ENCODE measurements at regions not wholly inside any gene's neighbourhood (a gene's known extent, or its start where the extent isn't known, plus 50 kb on each side); places are given as distances from the start of the nearest gene placed in this dataset.

DNA sequence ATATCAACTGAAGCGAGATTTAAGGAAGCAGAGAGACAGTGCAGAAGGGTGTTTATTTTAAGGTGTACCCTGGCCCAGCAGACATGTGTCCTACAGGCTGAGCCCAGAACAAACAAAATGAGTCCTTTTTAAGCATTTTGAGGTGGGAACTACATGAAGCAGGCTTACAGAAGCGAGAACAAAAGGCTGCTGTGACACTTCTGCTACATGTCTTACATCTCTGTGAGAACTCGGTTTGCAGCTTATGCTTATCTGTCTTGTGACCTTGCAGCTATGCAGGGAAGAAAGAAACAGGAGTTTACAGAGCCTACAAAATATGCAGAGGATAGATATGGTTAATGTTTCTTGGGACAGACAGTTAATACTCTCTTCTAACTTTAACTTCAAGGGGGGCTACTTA lies 295.9 kb downstream of the CEMIP2 start:
- no peaks in the 10 kb centered on the region for H3K4me1 ChIP-seq (replicated peaks in 1 of 4; ENCODE audit: control insufficient read depth in 3 of 4, insufficient read depth in 4 of 4, low read length in 3 of 4)
- no peaks in the 10 kb centered on the region for H3K79me2 ChIP-seq (ENCODE audit: control insufficient read depth in 1 of 2, insufficient read depth in 2 of 2, low read length in 2 of 2)
- no peak overlapping the region for H3K4me2 ChIP-seq (ENCODE audit: insufficient read depth in 1 of 2, low read depth in 2 of 2, low read length in 2 of 2)
- no peak overlapping the region for H4K91ac ChIP-seq (replicated peaks; ENCODE audit: insufficient read length, low read length)
- H3K18ac ChIP-seq (ENCODE audit: extremely low read depth, low read length) = no peak overlapping the region
- no peak overlapping the region for H4K8ac ChIP-seq (ENCODE audit: extremely low read depth, insufficient read depth, low read length)
- H2BK5ac ChIP-seq (ENCODE audit: low read depth, low read length) = no peak overlapping the region
- no peak overlapping the region for H2BK12ac ChIP-seq (ENCODE audit: low read depth, low read length)
- H2BK120ac ChIP-seq (replicated peaks; ENCODE audit: low read depth, low read length) = no peak overlapping the region
- H4K20me1 ChIP-seq (replicated peaks in 1 of 2; ENCODE audit: control insufficient read depth in 1 of 2, insufficient read depth in 2 of 2, low read length in 2 of 2) = no peaks in the 10 kb centered on the region
- CTCF ChIA-PET (ENCODE audit: partially characterized antibody) = no interaction called here
- no peak overlapping the region for H3K23ac ChIP-seq (ENCODE audit: insufficient read length)
- no peak overlapping the region for H3K9ac ChIP-seq (replicated peaks in 1 of 4; ENCODE audit: extremely low read depth in 1 of 4, low read depth in 3 of 4, low read length in 3 of 4)
- H3K4ac ChIP-seq (replicated peaks; ENCODE audit: insufficient read length, low read depth, low read length) = no peak overlapping the region
- H2AK5ac ChIP-seq (ENCODE audit: low read depth, low read length) = no peak overlapping the region
- 0 out of 2 replicates have a peak overlapping the region, but pooled peaks have one; percentile 55 for H2AFZ ChIP-seq (ENCODE audit: low read length)
- no peak overlapping the region for H3K4me3 ChIP-seq (ENCODE audit: extremely low read depth in 1 of 4, insufficient read depth in 2 of 4, low read depth in 3 of 4, low read length in 4 of 4)
- no peak overlapping the region for H2BK20ac ChIP-seq (ENCODE audit: low read length)
- peak; percentile 78 for FAIRE-seq
- H3K14ac ChIP-seq (ENCODE audit: insufficient read length) = no peak overlapping the region
- H4K5ac ChIP-seq (ENCODE audit: insufficient read length, low read depth, low read length) = no peak overlapping the region
- H3K9me3 ChIP-seq (ENCODE audit: insufficient read depth in 2 of 2, low read depth in 1 of 2, low read length in 1 of 2) = no peaks in the 10 kb centered on the region
- 87% methylated on average over 3 of the region's 3 CpGs; no CpG with 5 or more reads in 1 of the 2 experiments for WGBS, 2 experiments (ENCODE audit: extremely low coverage in 1 of 2, insufficient coverage in 1 of 2, insufficient read length in 1 of 2, insufficient replicate concordance in 2 of 2, low coverage in 1 of 2, low lambda C conversion rate in 2 of 2, missing lambda C conversion rate in 1 of 2)
- POLR2A ChIA-PET (ENCODE audit: partially characterized antibody) = no interaction called here
- no peaks in the 10 kb centered on the region for H3K36me3 ChIP-seq (ENCODE audit: control insufficient read depth in 2 of 4, insufficient read depth in 4 of 4, low read length in 3 of 4)
- no peak for DNase-seq (ENCODE audit: low read depth in 1 of 2, low spot score in 2 of 2)
- no peak overlapping the region for H3K27ac ChIP-seq (ENCODE audit: low read depth, low read length)
- no peaks in the 10 kb centered on the region for H3K23me2 ChIP-seq (ENCODE audit: low read depth, low read length)
- H3K27me3 ChIP-seq (replicated peaks in 1 of 4; ENCODE audit: control insufficient read depth in 3 of 4, extremely low read depth in 1 of 4, insufficient read depth in 3 of 4, low read length in 3 of 4) = no peaks in the 10 kb centered on the region
- H3K79me1 ChIP-seq (ENCODE audit: low read depth, low read length) = no peaks in the 10 kb centered on the region
- no peak overlapping the region for H3K56ac ChIP-seq (replicated peaks; ENCODE audit: insufficient read length, low read depth, low read length)
- H2BK15ac ChIP-seq (ENCODE audit: low read length) = no peak overlapping the region
- TF ChIP-seq SUZ12 (IDR thresholded peaks at IDR 0.05; ENCODE audit: low read length) = no peak
- no peak for TF ChIP-seq POU5F1 (IDR thresholded peaks at IDR 0.05; ENCODE audit: low read depth, low read length)
- TF ChIP-seq SIRT6 (IDR thresholded peaks at IDR 0.05; ENCODE audit: low read length) = no peak
- no peak for TF ChIP-seq SIX5 (IDR thresholded peaks at IDR 0.05; ENCODE audit: low read depth, low read length)
- TF ChIP-seq, protein P1, sequence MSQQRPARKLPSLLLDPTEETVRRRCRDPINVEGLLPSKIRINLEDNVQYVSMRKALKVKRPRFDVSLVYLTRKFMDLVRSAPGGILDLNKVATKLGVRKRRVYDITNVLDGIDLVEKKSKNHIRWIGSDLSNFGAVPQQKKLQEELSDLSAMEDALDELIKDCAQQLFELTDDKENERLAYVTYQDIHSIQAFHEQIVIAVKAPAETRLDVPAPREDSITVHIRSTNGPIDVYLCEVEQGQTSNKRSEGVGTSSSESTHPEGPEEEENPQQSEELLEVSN (IDR thresholded peaks at IDR 0.05) = no peak
- no peak for TF ChIP-seq TAF1 (IDR thresholded peaks at IDR 0.05; ENCODE audit: low read depth, low read length)
- no peak for TF ChIP-seq USF2 (IDR thresholded peaks at IDR 0.05; ENCODE audit: low read length)
- TF ChIP-seq EGR1 (IDR thresholded peaks at IDR 0.05; ENCODE audit: borderline replicate concordance, low read depth, low read length) = no peak
- no peak for TF ChIP-seq BCL11A (IDR thresholded peaks at IDR 0.05; ENCODE audit: low read depth in 2 of 2, low read length in 2 of 2)
- TF ChIP-seq RFX5 (IDR thresholded peaks at IDR 0.05; ENCODE audit: borderline replicate concordance, low read depth, low read length) = no peak
- TF ChIP-seq SP4 (IDR thresholded peaks at IDR 0.05; ENCODE audit: low read length) = no peak
- TF ChIP-seq POLR2A (IDR thresholded peaks at IDR 0.05; ENCODE audit: control extremely low read depth in 1 of 2, low read depth in 2 of 2, low read length in 2 of 2) = no peak
- no peak for TF ChIP-seq RBBP5 (IDR thresholded peaks at IDR 0.05; ENCODE audit: borderline replicate concordance, low read depth, low read length)
- TF ChIP-seq RNF2 (IDR thresholded peaks at IDR 0.05; ENCODE audit: borderline replicate concordance, low read depth, low read length, missing control alignments, poor library complexity, severe bottlenecking) = no peak
